Spleen (tissue), 7 donors: ENCODE measurements at regions not wholly inside any gene's neighbourhood (a gene's known extent, or its start where the extent isn't known, plus 50 kb on each side); places are given as distances from the start of the nearest gene placed in this dataset.

Experiments used
- CTCF ChIP-seq, 11 experiments: fragments of 200-600 bp in 7 of 11; fragments of 450-650 bp in 4 of 11; sonication (generic) in 4 of 11; IDR thresholded peaks in 8 of 11; conservative IDR thresholded peaks in 3 of 11; 1 replicate in 7 of 11; 2 replicates in 4 of 11; pipeline versions ENCODE4 v1.4.0 to v1.8.0; 2016 to 2021; ENCODE audit warnings: antibody characterized with exemption in 11 of 11, inconsistent platforms in 4 of 11, mild to moderate bottlenecking in 1 of 11
- POLR2A ChIP-seq, 3 donors: fragments of 450-650 bp; IDR thresholded peaks; one replicate each; pipeline ENCODE4 v1.5.1; 2017; ENCODE audit warnings: antibody characterized with exemption in 3 of 3, mild to moderate bottlenecking in 1 of 3
- POLR2AphosphoS5 ChIP-seq, 3 donors: sonication (generic); formaldehyde crosslinking; IDR thresholded peaks; one replicate each; pipeline ENCODE4 v1.5.1; 2017; ENCODE audit warnings: antibody characterized with exemption in 3 of 3
- donor health status: DM: no; HTN: no; CAD: no; lungs with moderate emphysema.
- donor health status: DM: no; HTN: no; CAD: no.
- donor health status: DM: no; HTN: no; CAD: no.

GRCh38 chr4:117588771-117589170, 445.5 kb upstream of the NDST3 start:
- TF ChIP-seq POLR2AphosphoS5 (IDR thresholded peaks at IDR 0.05) (no peak), CTCF (IDR thresholded peaks at IDR 0.05 in 8 of 11, conservative IDR thresholded peaks at IDR 0.05 in 3 of 11) (no peak), POLR2A (IDR thresholded peaks at IDR 0.05) (no peak)
